ENCODE measurements at regions not wholly inside any gene's neighbourhood (a gene's known extent, or its start where the extent isn't known, plus 50 kb on each side); places are given as distances from the start of the nearest gene placed in this dataset.

- no peak for TF ChIP-seq CTCF (IDR thresholded peaks at IDR 0.05; ENCODE audit: control insufficient read depth, insufficient read depth, low read depth, low read length, missing control alignments)
- no peak overlapping the region for H3K4me3 ChIP-seq (ENCODE audit: control insufficient read depth, low read depth, low read length)
- DNase-seq (ENCODE audit: low read depth): no peak
Measured at GRCh38 chr10:110355141-110355831, 50.6 kb upstream of the SMNDC1 start.

DNA sequence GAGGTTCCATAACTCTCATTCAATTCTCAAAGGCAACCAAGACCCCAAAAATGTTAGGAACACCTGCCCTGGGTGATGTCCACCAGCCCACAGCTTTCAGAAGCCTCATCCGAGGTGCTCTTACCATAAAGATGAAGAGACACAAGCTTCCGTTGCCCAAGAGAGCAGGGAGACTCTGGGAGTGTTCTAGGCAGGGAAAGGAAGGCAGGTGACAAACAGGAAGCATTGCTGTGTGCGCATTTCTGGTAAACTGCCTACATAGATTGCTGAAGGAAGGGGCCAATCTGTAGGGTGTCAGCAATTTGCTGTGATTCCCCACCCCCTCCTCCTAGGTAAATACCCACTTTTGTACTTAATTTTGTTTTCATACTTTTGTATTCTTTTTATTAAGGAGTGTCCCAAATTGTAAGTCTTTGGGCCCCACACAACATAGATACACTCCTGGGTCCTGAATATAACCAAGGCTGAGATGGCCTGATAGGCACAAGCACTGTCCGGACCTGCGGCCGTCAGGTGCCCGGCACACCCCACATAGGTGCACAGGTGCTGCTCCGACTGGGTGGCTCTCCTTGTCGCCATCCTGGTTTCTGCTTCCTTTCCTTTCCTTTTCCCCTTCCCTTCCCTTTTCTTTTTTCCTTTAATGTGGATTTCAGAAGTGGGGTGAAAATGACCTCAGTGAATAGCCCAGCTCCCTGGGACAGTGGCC is 51.4 kb upstream of the SMNDC1 start:
- no peak for TF ChIP-seq CTCF (IDR thresholded peaks at IDR 0.05; ENCODE audit: control insufficient read depth, insufficient read depth, low read depth, low read length, missing control alignments)
- DNase-seq (ENCODE audit: low read depth): no peak
- no peak overlapping the region for H3K4me3 ChIP-seq (ENCODE audit: control insufficient read depth, low read depth, low read length)

DNA sequence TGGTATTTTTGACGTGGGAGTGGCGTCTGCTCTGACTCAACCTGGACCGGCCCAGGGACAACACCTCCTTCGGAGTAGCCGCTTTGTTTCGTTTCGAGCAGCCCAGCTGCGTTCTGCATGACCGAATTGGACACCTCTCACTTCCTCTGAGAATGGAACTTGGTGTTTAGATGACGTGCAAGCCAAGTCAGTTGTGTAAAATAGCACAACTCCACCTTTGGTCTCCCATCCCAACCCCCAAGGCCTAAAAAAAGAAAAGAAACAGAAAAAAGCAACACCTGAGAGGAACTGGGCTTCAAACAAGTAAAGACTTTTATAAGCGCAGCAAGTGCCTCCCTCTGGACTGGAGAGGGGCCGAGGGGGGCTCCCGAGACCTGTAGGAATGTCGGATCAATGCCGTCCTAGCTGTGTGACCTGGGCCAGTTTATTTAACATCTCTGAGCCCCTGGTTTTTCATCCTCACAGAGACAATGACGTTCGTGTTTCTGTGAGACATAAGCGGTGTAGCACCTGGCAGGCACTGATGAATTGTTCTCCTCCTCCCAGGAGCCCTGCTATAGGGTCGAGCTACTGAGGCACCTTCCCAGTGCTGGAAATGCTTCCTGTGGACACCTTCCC is 52.0 kb upstream of the SMNDC1 start:
- no peak for DNase-seq (ENCODE audit: low read depth)
- no peak overlapping the region for H3K4me3 ChIP-seq (ENCODE audit: control insufficient read depth, low read depth, low read length)
- no peak for TF ChIP-seq CTCF (IDR thresholded peaks at IDR 0.05; ENCODE audit: control insufficient read depth, insufficient read depth, low read depth, low read length, missing control alignments)

GRCh38 chr10:110357252-110357780 is 52.6 kb upstream of the SMNDC1 start:
- TF ChIP-seq CTCF (IDR thresholded peaks at IDR 0.05; ENCODE audit: control insufficient read depth, insufficient read depth, low read depth, low read length, missing control alignments): no peak

DNA sequence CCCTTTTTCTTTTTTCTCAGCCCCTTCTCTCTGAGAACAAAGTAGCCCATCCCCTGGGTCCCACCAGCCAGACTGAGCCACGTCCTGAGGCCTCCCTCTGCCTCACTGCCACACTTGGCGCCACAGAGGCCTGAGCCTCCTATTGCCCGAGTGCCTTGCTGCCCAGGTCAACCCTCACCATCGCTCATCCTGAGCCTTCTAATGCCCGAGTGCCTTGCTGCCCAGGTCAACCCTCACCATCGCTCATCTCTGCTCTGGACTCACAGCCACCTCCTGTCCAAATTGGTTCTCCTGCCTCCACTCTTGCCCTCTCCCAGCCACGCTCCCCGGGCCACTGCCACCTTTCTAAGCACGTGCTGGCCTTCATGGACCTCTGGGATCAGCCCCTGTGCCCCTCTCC is 53.2 kb upstream of the SMNDC1 start:
- DNase-seq (ENCODE audit: low read depth): no peak
- H3K4me3 ChIP-seq (ENCODE audit: control insufficient read depth, low read depth, low read length): no peak overlapping the region
- TF ChIP-seq CTCF (IDR thresholded peaks at IDR 0.05; ENCODE audit: control insufficient read depth, insufficient read depth, low read depth, low read length, missing control alignments): no peak

More at GRCh38 chr10:110357252-110357780, 52.6 kb upstream of the SMNDC1 start:
- peak; percentile 89 for DNase-seq (ENCODE audit: low read depth)
- H3K4me3 ChIP-seq (ENCODE audit: control insufficient read depth, low read depth, low read length): no peak overlapping the region

- no peak for TF ChIP-seq CTCF (IDR thresholded peaks at IDR 0.05; ENCODE audit: control insufficient read depth, insufficient read depth, low read depth, low read length, missing control alignments)
- H3K4me3 ChIP-seq (ENCODE audit: control insufficient read depth, low read depth, low read length): no peak overlapping the region
- DNase-seq (ENCODE audit: low read depth): no peak
Measured at GRCh38 chr10:110358278-110358677, 53.6 kb upstream of the SMNDC1 start.
